D721Med (cell line): ENCODE measurements at regions not wholly inside any gene's neighbourhood (a gene's known extent, or its start where the extent isn't known, plus 50 kb on each side); places are given as distances from the start of the nearest gene placed in this dataset.

Source experiments
- DNase-seq: peaks from one replicate; pipeline ENCODE4 v3.0.0; 2011; ENCODE audit warnings: low spot score; ENCODE audit not compliant: insufficient read length
- FAIRE-seq: peaks from 2 replicates; lab custom pipeline; 2011; peaks lifted over from hg19 to GRCh38; lab: Jason Lieb, UNC
- TF ChIP-seq, protein P1 (sequence below): IDR thresholded peaks from 2 replicates; pipeline ENCODE4 v1.5.1; 2012; ENCODE audit warnings: mild to moderate bottlenecking, control low read depth; ENCODE audit not compliant: insufficient read depth; ENCODE audit errors: missing control alignments

DNA sequence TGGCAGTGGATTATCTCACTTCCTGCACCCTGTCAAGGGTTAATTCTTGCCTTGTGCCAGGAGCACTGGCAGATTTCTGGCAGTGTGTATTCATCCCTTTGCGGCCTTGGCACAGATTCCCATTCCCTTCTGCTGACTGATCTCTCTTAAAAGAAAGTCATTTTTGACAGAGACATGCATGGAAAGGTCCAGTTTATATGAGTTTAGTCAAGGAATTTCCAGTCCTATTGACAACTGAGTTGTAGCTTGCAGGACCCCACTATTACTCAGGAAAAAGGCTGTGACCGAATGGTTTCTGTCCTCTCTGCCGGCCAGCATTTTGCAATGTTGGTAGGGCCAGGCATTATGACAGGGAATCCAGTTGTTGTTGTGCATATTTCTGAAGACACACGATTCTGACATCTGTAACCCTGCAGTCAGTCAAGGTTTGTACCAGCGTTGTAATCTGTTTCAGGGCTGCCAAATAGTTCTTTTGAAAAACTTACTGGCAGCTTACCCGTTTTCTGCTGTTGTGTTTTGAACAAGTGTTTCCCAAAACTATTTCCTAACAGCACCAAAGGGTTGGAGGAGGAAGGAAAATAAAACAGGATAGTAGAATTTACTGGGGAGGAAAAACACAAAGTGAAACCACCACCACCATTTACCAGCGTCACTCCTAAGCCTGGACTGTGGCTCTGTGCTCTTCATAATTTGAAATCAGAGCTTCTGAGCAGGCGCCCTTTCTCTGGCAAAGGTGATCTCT, 243.4 kb upstream of the KLF4 start:
- no peak for DNase-seq
- TF ChIP-seq, protein P1, sequence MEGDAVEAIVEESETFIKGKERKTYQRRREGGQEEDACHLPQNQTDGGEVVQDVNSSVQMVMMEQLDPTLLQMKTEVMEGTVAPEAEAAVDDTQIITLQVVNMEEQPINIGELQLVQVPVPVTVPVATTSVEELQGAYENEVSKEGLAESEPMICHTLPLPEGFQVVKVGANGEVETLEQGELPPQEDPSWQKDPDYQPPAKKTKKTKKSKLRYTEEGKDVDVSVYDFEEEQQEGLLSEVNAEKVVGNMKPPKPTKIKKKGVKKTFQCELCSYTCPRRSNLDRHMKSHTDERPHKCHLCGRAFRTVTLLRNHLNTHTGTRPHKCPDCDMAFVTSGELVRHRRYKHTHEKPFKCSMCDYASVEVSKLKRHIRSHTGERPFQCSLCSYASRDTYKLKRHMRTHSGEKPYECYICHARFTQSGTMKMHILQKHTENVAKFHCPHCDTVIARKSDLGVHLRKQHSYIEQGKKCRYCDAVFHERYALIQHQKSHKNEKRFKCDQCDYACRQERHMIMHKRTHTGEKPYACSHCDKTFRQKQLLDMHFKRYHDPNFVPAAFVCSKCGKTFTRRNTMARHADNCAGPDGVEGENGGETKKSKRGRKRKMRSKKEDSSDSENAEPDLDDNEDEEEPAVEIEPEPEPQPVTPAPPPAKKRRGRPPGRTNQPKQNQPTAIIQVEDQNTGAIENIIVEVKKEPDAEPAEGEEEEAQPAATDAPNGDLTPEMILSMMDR: no peak
- no peak for FAIRE-seq

DNA sequence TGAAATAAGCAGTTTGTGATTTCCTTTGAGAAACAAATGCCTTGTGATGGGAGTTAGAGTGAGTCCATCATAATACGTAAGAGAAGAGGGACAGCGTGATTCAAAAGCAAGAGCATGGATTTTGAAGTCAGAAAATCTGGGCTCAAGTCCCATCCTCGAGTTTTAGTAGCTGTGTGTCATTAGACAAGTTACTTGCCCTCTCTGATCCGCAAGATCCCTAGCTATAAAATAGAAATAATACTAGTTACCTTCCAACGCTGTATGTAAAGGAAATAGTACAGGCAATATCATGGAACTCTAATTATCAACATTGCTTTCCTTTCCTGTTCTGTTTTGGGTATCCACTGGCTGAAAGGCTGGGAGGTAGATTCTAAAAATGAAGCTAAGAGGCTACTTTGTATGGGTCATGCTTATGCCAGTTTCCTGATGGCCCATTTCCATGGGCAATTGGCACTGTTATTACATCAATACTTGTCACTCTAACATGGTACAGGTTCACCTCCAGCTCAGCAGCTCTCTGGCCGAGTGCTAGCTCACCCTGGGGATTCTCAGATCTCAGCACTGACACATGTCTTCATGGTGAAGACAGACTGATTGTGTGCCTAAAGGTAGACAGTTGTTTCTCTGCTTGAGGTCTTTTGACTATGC, 241.7 kb upstream of the KLF4 start:
- DNase-seq (no peak), FAIRE-seq (no peak)
- TF ChIP-seq, protein P1: no peak

DNA sequence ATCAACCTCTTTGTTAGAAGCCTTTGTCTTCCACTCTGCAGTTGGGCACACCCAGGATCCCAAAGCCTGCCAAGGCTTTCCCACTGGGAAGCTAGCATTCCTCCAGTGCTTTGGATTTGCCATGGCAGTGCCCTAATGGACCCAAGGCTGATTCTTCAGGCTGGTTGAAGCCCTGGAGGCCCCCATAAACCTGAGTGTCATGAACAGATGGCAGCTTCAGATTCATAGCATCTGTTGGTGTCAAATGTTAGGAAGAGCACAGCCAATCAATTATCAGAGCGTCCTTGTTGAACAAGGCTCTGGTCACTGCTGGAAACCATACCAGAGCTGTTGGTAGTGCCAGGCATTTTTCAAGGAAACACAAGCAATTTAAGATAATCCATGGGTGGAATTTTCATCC, 241.1 kb upstream of the KLF4 start:
- DNase-seq: no peak
- TF ChIP-seq, protein P1: no peak
- FAIRE-seq: no peak

DNA sequence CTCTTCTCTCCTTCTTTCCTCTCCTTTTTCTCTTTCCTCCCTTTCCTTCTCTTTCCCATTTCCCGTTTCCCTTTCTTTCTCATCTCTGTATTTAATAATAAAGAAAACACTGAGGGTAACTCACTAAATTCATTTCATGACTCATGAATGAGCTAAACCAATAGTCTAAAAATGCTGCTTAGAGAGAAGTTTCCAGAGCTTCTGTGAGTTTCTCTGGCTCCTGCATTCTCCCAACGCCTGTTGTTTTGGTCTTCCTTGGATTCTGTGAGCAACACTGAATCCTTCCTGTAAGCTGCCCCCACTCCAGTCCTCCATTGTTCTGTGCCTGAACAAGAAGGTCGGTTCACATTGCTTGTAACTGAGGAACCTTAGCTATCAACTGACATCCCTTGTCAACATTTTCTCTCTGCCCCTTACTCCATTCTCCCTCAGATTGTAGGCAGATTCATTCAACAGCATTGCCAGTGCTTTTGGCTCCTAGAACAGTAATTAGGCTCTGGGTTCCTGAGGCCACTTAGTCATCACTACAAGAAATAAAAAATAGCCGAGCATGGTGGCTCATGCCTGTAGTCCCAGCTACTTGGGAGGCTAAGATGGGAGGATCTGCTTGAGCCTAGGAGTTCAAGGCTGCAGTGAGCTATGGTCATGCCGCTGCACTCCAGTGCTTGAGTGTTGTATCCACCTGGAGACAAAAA, 237.7 kb upstream of the KLF4 start:
- no peak for FAIRE-seq
- TF ChIP-seq, protein P1: no peak
- no peak for DNase-seq

DNA sequence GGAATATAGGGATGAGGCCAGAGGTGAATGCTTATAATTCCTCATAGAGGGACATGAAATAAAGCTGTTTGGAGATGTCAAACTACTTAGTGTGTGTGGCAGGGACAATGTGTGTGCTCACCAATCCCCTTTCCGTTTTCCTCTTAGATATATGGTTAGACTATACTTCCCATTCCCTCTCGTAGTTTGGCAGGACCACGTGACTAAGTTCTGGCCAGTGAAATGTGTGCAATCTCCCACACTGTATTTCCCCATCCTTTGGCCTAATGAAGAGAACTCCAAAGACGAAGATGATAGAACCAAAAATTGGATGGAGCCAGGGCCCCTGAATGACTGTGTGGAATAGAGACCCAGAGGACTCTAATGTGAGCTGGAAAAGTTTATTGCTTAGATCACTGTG, 233.4 kb upstream of the KLF4 start:
- FAIRE-seq: no peak
- no peak for DNase-seq
- TF ChIP-seq, protein P1: no peak

DNA sequence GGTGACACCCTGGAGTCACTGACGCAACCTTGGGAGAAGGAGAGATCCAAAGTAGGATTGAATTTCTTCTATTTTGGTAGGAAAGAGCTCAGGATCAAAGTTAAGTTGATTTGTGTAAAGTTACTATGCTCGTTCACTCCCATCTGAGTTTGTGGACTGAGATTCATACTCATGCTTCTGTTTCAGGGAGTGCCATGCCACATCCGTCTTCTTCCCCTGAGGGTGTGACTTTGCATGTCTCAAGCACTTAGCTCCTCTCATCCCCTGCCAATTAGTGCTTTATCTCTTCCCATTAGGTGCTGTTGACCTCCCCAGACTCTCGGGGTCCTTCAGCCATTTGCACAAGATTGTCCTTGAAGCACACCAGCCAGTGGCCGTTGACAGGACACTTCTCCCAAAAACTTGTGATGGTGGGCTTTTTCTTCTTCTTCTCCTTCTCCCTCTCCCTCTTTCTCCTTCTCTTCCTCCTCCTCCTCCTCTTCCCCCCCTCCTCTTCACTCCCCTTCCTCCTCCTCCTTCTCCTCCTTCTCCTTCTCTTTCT, 232.2 kb upstream of the KLF4 start:
- FAIRE-seq (no peak), DNase-seq (no peak)
- TF ChIP-seq, protein P1: no peak

DNA sequence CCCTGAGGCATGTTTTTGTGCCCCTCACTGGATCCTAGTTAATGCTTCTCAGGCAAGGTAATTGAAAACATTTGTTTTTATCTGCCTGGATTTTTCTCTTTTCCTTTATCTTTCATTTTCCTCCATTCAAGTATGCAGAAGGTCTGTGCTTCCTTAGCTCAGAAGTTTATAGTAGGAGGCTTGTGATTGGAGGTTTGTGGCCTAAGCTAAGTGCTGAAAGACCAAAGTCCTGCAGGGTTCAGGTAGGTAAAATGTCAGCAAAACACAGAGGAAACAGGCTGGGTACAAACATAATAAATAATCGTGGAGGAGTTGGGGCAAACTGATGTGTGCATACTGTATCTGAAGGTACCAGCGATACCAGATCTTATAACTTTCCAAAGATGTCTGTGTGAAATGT, 230.9 kb upstream of the KLF4 start:
- FAIRE-seq: no peak
- TF ChIP-seq, protein P1: no peak
- DNase-seq: no peak
